Subcutaneous abdominal adipose tissue (tissue), 5 donors: ENCODE measurements at regions not wholly inside any gene's neighbourhood (a gene's known extent, or its start where the extent isn't known, plus 50 kb on each side); places are given as distances from the start of the nearest gene placed in this dataset.
"Not testable (repeated sequence)": the region's sequence is repeated elsewhere in the genome, so short reads cannot be mapped to it uniquely, and the experiment has no call there.

Experiments
- H3K27ac ChIP-seq: one replicate; pipeline ENCODE4 v1.7.0; 2013; ENCODE audit warnings: low read depth, mild to moderate bottlenecking, inconsistent platforms, low read length, moderate library complexity
- H3K27me3 ChIP-seq, 5 donors: one replicate each; pipeline ENCODE4 v1.7.0; 2013; ENCODE audit warnings: low read length in 5 of 5, inconsistent platforms in 1 of 5; ENCODE audit not compliant: control insufficient read depth in 5 of 5, insufficient read depth in 4 of 5
- H3K36me3 ChIP-seq, 5 donors: one replicate each; pipeline ENCODE4 v1.7.0; 2013; ENCODE audit warnings: low read length in 5 of 5; ENCODE audit not compliant: control insufficient read depth in 5 of 5, insufficient read depth in 5 of 5
- H3K4me1 ChIP-seq, 5 donors: one replicate each; pipeline ENCODE4 v1.7.0; 2013; ENCODE audit warnings: low read length in 5 of 5, mild to moderate bottlenecking in 3 of 5, moderate library complexity in 1 of 5; ENCODE audit not compliant: control insufficient read depth in 5 of 5, insufficient read depth in 5 of 5
- H3K4me3 ChIP-seq, 5 donors: one replicate each; pipeline ENCODE4 v1.7.0; 2013; ENCODE audit warnings: low read length in 5 of 5, low read depth in 1 of 5
- H3K9ac ChIP-seq, 5 donors: one replicate each; pipeline ENCODE4 v1.7.0; 2013; ENCODE audit warnings: low read length in 5 of 5, mild to moderate bottlenecking in 4 of 5, moderate library complexity in 3 of 5
- H3K9me3 ChIP-seq, 5 donors: one replicate each; pipeline ENCODE4 v1.7.0; 2013; ENCODE audit warnings: low read length in 5 of 5; ENCODE audit not compliant: control insufficient read depth in 5 of 5
- donor health status: healthy.
- donor health status: healthy.
- donor health status: healthy.
- donor health status: healthy.
- donor health status: healthy.

GRCh38 chr3:10109-10996 lies 186.2 kb upstream of the CHL1 start:
- not testable (repeated sequence) for H3K27me3 ChIP-seq, H3K4me3 ChIP-seq, H3K4me1 ChIP-seq, H3K9me3 ChIP-seq, H3K27ac ChIP-seq, H3K36me3 ChIP-seq, H3K9ac ChIP-seq

- H3K9me3 ChIP-seq, result no peaks in the 10 kb centered on the region
- peaks cover 0 to 3% (median 0%) of the 10 kb centered on the region in 5 donors for H3K4me1 ChIP-seq
- no peak overlapping the region for H3K9ac ChIP-seq
- no peak overlapping the region for H3K27ac ChIP-seq
- H3K4me3 ChIP-seq, result peak overlapping the region in 3 of 5 donors; percentile 9 to 36 (median 11)
- H3K36me3 ChIP-seq, result no peaks in the 10 kb centered on the region
- no peaks in the 10 kb centered on the region for H3K27me3 ChIP-seq
These were observed 184.8 kb upstream of the CHL1 start for GRCh38 chr3:11734-12133.

DNA sequence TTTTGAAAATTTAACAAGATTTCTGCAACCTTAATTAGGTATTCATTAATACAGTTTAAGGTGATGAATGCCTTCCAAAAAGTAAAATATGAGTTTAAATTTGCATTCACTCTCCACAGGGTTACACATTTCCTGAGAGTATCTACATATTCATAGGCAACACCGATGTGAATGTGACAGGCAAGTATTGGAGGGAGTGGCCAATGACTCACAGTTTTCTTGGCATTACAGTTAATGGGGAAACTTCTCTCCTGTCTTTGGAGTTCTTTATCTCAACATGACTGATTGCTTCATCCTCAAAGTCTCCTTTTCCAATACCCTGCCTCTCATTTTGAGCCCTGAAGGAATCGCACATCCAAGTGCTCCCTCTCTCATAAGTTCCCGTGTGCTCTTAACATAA lies 181.9 kb upstream of the CHL1 start:
- H3K9me3 ChIP-seq, result no peaks in the 10 kb centered on the region
- no peaks in the 10 kb centered on the region for H3K27me3 ChIP-seq
- no peak overlapping the region for H3K4me3 ChIP-seq
- H3K27ac ChIP-seq, result no peak overlapping the region
- H3K4me1 ChIP-seq, result peaks cover 0 to 3% (median 0%) of the 10 kb centered on the region in 5 donors
- H3K9ac ChIP-seq, result no peak overlapping the region
- no peaks in the 10 kb centered on the region for H3K36me3 ChIP-seq

DNA sequence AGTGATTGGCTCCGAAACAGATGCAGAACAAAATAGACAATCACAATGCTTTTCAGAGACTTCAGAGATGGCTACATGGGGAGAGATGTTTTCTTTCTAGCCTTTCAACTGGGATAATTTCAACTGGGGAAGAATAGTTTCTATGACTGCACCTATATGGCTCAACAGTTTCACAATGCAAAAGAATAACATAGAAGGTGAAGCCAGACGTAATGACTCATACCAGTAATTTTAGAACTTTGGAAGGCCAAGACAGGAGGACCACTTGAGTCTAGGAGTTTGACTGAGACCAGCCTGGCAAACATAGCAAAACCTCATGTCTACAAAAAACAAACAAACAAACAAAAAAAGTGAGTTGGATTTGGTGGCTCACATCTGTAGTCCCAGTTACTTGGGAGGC lies 180.2 kb upstream of the CHL1 start:
- H3K4me3 ChIP-seq, result no peak overlapping the region
- no peaks in the 10 kb centered on the region for H3K27me3 ChIP-seq
- no peak overlapping the region for H3K27ac ChIP-seq
- peaks cover 0 to 3% (median 0%) of the 10 kb centered on the region in 5 donors for H3K4me1 ChIP-seq
- H3K36me3 ChIP-seq, result no peaks in the 10 kb centered on the region
- no peak overlapping the region for H3K9ac ChIP-seq
- H3K9me3 ChIP-seq, result no peaks in the 10 kb centered on the region

DNA sequence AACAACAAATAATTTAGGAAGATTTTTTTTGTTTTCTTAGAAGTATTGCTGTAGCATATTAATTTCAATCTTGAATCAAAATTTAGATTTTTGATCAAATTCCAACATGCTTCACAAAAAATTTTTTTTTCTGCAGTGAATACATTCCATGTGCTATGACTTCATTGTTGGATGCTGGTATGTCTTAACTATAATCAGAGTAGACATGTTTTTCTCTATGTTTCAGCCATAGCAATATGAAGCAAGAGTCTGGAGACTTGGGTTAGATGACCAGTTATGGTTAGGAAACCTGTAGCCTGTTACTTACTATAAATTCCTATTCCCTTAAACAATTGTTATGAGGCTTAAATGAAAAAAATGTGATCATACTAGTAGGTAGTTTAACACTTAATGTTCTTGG lies 176.1 kb upstream of the CHL1 start:
- no peak overlapping the region for H3K9ac ChIP-seq
- no peak overlapping the region for H3K27ac ChIP-seq
- no peaks in the 10 kb centered on the region for H3K4me1 ChIP-seq
- H3K9me3 ChIP-seq, result no peaks in the 10 kb centered on the region
- no peaks in the 10 kb centered on the region for H3K27me3 ChIP-seq
- no peak overlapping the region for H3K4me3 ChIP-seq
- H3K36me3 ChIP-seq, result no peaks in the 10 kb centered on the region

- Histone ChIP-seq H3K4me3 (no peak overlapping the region), H3K9ac (no peak overlapping the region), H3K36me3 (no peaks in the 10 kb centered on the region), H3K9me3 (no peaks in the 10 kb centered on the region), H3K4me1 (no peaks in the 10 kb centered on the region), H3K27me3 (peaks cover 0 to 2% (median 0%) of the 10 kb centered on the region in 5 donors), H3K27ac (no peak overlapping the region)
These were observed 172.6 kb upstream of the CHL1 start for GRCh38 chr3:24006-24405.

DNA sequence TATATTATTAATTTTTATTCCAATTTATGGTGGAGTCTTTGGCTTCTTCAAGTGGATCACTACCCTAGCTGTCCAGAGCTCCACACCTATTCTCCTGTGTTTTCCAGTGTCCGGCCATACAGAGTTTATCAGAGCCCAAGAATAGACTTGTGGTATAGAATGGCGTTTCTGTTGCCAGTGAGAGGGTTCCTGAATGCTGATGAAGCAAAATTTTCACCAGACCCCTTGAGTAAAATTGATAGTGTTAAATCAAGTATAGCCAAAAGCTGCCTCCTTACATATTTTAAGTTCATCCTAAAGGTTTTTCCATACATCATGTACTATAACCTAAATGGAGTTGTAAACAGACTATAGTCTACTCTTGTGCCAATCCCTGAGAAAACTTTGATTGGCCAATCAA lies 171.5 kb upstream of the CHL1 start:
- no peak overlapping the region for H3K27ac ChIP-seq
- no peaks in the 10 kb centered on the region for H3K4me1 ChIP-seq
- no peaks in the 10 kb centered on the region for H3K36me3 ChIP-seq
- no peak overlapping the region for H3K9ac ChIP-seq
- H3K4me3 ChIP-seq, result no peak overlapping the region
- H3K9me3 ChIP-seq, result no peaks in the 10 kb centered on the region
- peaks cover 0 to 2% (median 0%) of the 10 kb centered on the region in 5 donors for H3K27me3 ChIP-seq

- H3K36me3 ChIP-seq, H3K9me3 ChIP-seq, H3K27me3 ChIP-seq: not testable (repeated sequence)
These were observed 160.6 kb upstream of the CHL1 start for GRCh38 chr3:35985-36384.

DNA sequence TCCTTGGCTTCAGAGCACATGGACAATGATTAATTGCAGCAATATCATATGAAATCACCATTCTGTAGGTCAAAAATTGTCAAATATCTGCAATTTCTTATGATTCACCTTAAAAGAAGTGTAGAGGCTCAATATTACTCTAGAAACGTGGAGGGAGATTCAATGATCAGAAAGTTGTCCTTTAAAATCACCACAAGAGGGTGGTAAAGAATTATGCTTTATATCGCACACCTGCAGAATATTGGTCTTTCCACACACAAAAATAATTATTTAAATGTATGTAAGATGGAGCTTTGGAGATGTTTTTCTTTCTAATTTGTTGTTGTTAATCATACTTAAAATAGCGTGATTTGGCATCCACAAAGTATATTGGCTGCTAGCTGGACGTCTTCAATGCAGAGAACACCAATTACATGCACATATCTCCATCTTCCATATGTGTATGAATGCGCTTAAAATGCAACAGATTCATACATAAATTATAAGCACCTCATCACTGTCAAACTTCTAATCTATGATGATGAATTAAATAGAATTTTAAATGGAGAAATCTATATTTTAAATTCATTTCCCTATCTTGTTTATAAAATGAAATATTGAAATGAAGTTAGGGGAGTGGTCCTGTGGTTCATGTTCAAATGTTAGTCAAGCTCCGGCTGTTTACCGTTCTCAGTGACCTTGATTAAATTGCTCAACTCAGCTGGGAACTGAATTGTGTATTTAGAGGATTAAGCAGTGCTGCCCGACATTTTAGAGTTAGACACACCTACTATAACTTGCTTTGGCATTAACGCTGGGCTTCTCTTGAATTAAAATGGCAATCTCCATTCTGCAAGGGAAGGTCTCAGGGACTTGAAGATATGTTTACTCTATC lies 153.5 kb upstream of the CHL1 start:
- H3K4me3 ChIP-seq, H3K27me3 ChIP-seq, H3K27ac ChIP-seq, H3K9me3 ChIP-seq, H3K9ac ChIP-seq, H3K36me3 ChIP-seq: not testable (repeated sequence)
- peaks cover 0 to 18% (median 7%) of the 10 kb centered on the region in 5 donors for H3K4me1 ChIP-seq

More at GRCh38 chr3:35985-36384, 160.6 kb upstream of the CHL1 start:
- not testable (repeated sequence) for H3K9ac ChIP-seq, H3K4me1 ChIP-seq, H3K27ac ChIP-seq, H3K4me3 ChIP-seq

- no peaks in the 10 kb centered on the region for H3K9me3 ChIP-seq
- H3K9ac ChIP-seq, result no peak overlapping the region
- no peaks in the 10 kb centered on the region for H3K27me3 ChIP-seq
- H3K4me1 ChIP-seq, result peaks cover 0 to 20% (median 7%) of the 10 kb centered on the region in 5 donors
- no peaks in the 10 kb centered on the region for H3K36me3 ChIP-seq
- H3K27ac ChIP-seq, result no peak overlapping the region
- no peak overlapping the region for H3K4me3 ChIP-seq
These were observed 152.4 kb upstream of the CHL1 start for GRCh38 chr3:44028-44676.
